ENCODE measurements at regions not wholly inside any gene's neighbourhood (a gene's known extent, or its start where the extent isn't known, plus 50 kb on each side); places are given as distances from the start of the nearest gene placed in this dataset.

DNA sequence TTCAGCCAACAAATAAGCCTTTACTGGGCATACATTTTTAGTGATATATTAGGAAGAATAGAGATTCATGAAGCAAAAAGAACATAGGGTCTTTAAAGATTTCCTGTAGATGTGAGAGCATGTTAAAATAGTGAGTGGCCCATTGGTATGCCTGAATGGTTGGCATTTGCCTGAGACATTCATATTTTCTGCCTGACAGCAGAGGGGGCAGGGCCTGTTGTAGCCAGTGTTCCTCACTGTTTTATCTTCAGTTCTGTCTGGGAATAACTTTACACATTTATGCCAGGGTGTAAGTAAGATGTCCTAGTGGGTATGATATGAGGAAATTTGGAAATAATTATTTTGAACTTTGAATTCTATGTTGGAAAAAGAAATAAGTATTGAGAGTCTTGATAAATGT is 704.7 kb upstream of the ARPP21 start:
- no peak overlapping the region for H3K4me3 ChIP-seq (ENCODE audit: control insufficient read depth in 2 of 3, extremely low read depth in 1 of 3, insufficient read depth in 2 of 3, low read depth in 1 of 3, low read length in 3 of 3)
- H3K9me1 ChIP-seq (ENCODE audit: control insufficient read depth, extremely low read depth, insufficient read depth, low read length) = no peaks in the 10 kb centered on the region
- H3K4me1 ChIP-seq (ENCODE audit: control insufficient read depth, extremely low read depth, insufficient read depth, low read length) = no peaks in the 10 kb centered on the region
- no peak overlapping the region for H3K27ac ChIP-seq (ENCODE audit: control insufficient read depth, insufficient read depth, low read length)
- H4K20me1 ChIP-seq (ENCODE audit: control insufficient read depth, extremely low read depth, insufficient read depth, low read length) = no peaks in the 10 kb centered on the region
- FAIRE-seq (no peak), DNase-seq (ENCODE audit: low read depth, low spot score) (no peak)
- H3K9ac ChIP-seq (ENCODE audit: control insufficient read depth, extremely low read depth, insufficient read depth, low read length) = no peak overlapping the region
- H3K4me2 ChIP-seq (ENCODE audit: control insufficient read depth, extremely low read depth, insufficient read depth, low read depth, low read length) = no peak overlapping the region
- H3K79me2 ChIP-seq (ENCODE audit: control insufficient read depth, insufficient read depth, low read length) = no peaks in the 10 kb centered on the region
- dilution Hi-C loops (cut with MboI; ENCODE audit: extremely low pct_ligation_motif_present, low sequenced_read_pairs) = no loop called here
- no peaks in the 10 kb centered on the region for H3K27me3 ChIP-seq (ENCODE audit: control insufficient read depth, extremely low read depth, insufficient read depth, low read length)
- no peak for TF ChIP-seq CTCF (optimal IDR thresholded peaks at IDR 0.05 in 1 of 3, IDR thresholded peaks at IDR 0.05 in 1 of 3, conservative IDR thresholded peaks at IDR 0.05 in 1 of 3; ENCODE audit: extremely low read depth in 1 of 3, insufficient read depth in 2 of 3, low read length in 3 of 3)
- no peak for TF ChIP-seq EZH2 (IDR thresholded peaks at IDR 0.05; ENCODE audit: low read length)
- H3K9me3 ChIP-seq (ENCODE audit: control insufficient read depth, low read depth, low read length) = no peaks in the 10 kb centered on the region
- no peak overlapping the region for H2AFZ ChIP-seq (ENCODE audit: control insufficient read depth, low read length)
- H3K36me3 ChIP-seq (ENCODE audit: control insufficient read depth in 2 of 2, extremely low read depth in 1 of 2, insufficient read depth in 2 of 2, low read length in 2 of 2) = no peaks in the 10 kb centered on the region

GRCh38 chr3:34938784-34939183 is 700.5 kb upstream of the ARPP21 start:
- DNase-seq (ENCODE audit: low read depth, low spot score) = no peak
- Histone ChIP-seq H3K36me3 (ENCODE audit: control insufficient read depth in 2 of 2, extremely low read depth in 1 of 2, insufficient read depth in 2 of 2, low read length in 2 of 2) (no peaks in the 10 kb centered on the region), H3K9me1 (ENCODE audit: control insufficient read depth, extremely low read depth, insufficient read depth, low read length) (no peaks in the 10 kb centered on the region), H3K27me3 (ENCODE audit: control insufficient read depth, extremely low read depth, insufficient read depth, low read length) (no peaks in the 10 kb centered on the region), H4K20me1 (ENCODE audit: control insufficient read depth, extremely low read depth, insufficient read depth, low read length) (no peaks in the 10 kb centered on the region), H3K9ac (ENCODE audit: control insufficient read depth, extremely low read depth, insufficient read depth, low read length) (no peak overlapping the region), H3K27ac (ENCODE audit: control insufficient read depth, insufficient read depth, low read length) (no peak overlapping the region), H3K4me1 (ENCODE audit: control insufficient read depth, extremely low read depth, insufficient read depth, low read length) (no peaks in the 10 kb centered on the region), H2AFZ (ENCODE audit: control insufficient read depth, low read length) (no peak overlapping the region), H3K4me2 (ENCODE audit: control insufficient read depth, extremely low read depth, insufficient read depth, low read depth, low read length) (no peak overlapping the region), H3K4me3 (ENCODE audit: control insufficient read depth in 2 of 3, extremely low read depth in 1 of 3, insufficient read depth in 2 of 3, low read depth in 1 of 3, low read length in 3 of 3) (no peak overlapping the region), H3K79me2 (ENCODE audit: control insufficient read depth, insufficient read depth, low read length) (no peaks in the 10 kb centered on the region), H3K9me3 (ENCODE audit: control insufficient read depth, low read depth, low read length) (no peaks in the 10 kb centered on the region)
- dilution Hi-C loops (cut with MboI; ENCODE audit: extremely low pct_ligation_motif_present, low sequenced_read_pairs) = no loop called here
- no peak for FAIRE-seq
- TF ChIP-seq CTCF (optimal IDR thresholded peaks at IDR 0.05 in 1 of 3, IDR thresholded peaks at IDR 0.05 in 1 of 3, conservative IDR thresholded peaks at IDR 0.05 in 1 of 3; ENCODE audit: extremely low read depth in 1 of 3, insufficient read depth in 2 of 3, low read length in 3 of 3) = no peak

All from keratinocyte (primary cell).